ENCODE measurements at regions not wholly inside any gene's neighbourhood (a gene's known extent, or its start where the extent isn't known, plus 50 kb on each side); places are given as distances from the start of the nearest gene placed in this dataset.

DNA sequence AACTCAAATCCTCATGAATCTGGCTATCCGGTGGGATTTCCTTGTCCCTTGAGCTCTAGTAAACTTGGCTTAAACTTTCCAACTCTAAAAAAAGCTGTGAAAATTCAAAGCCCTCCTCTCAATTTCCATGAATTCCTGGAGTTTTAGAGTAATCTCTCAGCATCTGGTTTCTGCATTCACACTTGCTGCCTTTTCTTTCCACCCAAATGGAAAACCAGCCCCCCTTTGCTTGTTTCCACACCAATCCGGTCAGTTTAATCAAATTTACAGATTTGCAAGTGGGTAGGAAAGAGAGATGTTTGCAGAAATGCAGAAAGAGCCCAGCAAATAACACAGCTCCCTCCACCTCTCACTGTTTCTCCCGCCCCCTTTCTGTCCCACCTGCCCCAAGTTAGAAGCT is 91.1 kb downstream of the ENC1 start (continued):
- TF ChIP-seq, protein P1, sequence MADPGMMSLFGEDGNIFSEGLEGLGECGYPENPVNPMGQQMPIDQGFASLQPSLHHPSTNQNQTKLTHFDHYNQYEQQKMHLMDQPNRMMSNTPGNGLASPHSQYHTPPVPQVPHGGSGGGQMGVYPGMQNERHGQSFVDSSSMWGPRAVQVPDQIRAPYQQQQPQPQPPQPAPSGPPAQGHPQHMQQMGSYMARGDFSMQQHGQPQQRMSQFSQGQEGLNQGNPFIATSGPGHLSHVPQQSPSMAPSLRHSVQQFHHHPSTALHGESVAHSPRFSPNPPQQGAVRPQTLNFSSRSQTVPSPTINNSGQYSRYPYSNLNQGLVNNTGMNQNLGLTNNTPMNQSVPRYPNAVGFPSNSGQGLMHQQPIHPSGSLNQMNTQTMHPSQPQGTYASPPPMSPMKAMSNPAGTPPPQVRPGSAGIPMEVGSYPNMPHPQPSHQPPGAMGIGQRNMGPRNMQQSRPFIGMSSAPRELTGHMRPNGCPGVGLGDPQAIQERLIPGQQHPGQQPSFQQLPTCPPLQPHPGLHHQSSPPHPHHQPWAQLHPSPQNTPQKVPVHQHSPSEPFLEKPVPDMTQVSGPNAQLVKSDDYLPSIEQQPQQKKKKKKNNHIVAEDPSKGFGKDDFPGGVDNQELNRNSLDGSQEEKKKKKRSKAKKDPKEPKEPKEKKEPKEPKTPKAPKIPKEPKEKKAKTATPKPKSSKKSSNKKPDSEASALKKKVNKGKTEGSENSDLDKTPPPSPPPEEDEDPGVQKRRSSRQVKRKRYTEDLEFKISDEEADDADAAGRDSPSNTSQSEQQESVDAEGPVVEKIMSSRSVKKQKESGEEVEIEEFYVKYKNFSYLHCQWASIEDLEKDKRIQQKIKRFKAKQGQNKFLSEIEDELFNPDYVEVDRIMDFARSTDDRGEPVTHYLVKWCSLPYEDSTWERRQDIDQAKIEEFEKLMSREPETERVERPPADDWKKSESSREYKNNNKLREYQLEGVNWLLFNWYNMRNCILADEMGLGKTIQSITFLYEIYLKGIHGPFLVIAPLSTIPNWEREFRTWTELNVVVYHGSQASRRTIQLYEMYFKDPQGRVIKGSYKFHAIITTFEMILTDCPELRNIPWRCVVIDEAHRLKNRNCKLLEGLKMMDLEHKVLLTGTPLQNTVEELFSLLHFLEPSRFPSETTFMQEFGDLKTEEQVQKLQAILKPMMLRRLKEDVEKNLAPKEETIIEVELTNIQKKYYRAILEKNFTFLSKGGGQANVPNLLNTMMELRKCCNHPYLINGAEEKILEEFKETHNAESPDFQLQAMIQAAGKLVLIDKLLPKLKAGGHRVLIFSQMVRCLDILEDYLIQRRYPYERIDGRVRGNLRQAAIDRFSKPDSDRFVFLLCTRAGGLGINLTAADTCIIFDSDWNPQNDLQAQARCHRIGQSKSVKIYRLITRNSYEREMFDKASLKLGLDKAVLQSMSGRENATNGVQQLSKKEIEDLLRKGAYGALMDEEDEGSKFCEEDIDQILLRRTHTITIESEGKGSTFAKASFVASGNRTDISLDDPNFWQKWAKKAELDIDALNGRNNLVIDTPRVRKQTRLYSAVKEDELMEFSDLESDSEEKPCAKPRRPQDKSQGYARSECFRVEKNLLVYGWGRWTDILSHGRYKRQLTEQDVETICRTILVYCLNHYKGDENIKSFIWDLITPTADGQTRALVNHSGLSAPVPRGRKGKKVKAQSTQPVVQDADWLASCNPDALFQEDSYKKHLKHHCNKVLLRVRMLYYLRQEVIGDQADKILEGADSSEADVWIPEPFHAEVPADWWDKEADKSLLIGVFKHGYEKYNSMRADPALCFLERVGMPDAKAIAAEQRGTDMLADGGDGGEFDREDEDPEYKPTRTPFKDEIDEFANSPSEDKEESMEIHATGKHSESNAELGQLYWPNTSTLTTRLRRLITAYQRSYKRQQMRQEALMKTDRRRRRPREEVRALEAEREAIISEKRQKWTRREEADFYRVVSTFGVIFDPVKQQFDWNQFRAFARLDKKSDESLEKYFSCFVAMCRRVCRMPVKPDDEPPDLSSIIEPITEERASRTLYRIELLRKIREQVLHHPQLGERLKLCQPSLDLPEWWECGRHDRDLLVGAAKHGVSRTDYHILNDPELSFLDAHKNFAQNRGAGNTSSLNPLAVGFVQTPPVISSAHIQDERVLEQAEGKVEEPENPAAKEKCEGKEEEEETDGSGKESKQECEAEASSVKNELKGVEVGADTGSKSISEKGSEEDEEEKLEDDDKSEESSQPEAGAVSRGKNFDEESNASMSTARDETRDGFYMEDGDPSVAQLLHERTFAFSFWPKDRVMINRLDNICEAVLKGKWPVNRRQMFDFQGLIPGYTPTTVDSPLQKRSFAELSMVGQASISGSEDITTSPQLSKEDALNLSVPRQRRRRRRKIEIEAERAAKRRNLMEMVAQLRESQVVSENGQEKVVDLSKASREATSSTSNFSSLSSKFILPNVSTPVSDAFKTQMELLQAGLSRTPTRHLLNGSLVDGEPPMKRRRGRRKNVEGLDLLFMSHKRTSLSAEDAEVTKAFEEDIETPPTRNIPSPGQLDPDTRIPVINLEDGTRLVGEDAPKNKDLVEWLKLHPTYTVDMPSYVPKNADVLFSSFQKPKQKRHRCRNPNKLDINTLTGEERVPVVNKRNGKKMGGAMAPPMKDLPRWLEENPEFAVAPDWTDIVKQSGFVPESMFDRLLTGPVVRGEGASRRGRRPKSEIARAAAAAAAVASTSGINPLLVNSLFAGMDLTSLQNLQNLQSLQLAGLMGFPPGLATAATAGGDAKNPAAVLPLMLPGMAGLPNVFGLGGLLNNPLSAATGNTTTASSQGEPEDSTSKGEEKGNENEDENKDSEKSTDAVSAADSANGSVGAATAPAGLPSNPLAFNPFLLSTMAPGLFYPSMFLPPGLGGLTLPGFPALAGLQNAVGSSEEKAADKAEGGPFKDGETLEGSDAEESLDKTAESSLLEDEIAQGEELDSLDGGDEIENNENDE (IDR thresholded peaks at IDR 0.05; ENCODE audit: insufficient replicate concordance, low read length): no peak
- TF ChIP-seq RXRA (IDR thresholded peaks at IDR 0.05; ENCODE audit: insufficient read depth, low read depth, low read length) (no peak), RFX5 (IDR thresholded peaks at IDR 0.05; ENCODE audit: borderline replicate concordance, low read depth, low read length) (no peak), SP1 (IDR thresholded peaks at IDR 0.05; ENCODE audit: low read depth, low read length) (no peak)
- TF ChIP-seq, protein P2, sequence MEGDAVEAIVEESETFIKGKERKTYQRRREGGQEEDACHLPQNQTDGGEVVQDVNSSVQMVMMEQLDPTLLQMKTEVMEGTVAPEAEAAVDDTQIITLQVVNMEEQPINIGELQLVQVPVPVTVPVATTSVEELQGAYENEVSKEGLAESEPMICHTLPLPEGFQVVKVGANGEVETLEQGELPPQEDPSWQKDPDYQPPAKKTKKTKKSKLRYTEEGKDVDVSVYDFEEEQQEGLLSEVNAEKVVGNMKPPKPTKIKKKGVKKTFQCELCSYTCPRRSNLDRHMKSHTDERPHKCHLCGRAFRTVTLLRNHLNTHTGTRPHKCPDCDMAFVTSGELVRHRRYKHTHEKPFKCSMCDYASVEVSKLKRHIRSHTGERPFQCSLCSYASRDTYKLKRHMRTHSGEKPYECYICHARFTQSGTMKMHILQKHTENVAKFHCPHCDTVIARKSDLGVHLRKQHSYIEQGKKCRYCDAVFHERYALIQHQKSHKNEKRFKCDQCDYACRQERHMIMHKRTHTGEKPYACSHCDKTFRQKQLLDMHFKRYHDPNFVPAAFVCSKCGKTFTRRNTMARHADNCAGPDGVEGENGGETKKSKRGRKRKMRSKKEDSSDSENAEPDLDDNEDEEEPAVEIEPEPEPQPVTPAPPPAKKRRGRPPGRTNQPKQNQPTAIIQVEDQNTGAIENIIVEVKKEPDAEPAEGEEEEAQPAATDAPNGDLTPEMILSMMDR (IDR thresholded peaks at IDR 0.05; ENCODE audit: control extremely low read depth in 1 of 3, insufficient read depth in 1 of 3, low read depth in 1 of 3, low read length in 3 of 3): no peak
